ENCODE measurements at regions not wholly inside any gene's neighbourhood (a gene's known extent, or its start where the extent isn't known, plus 50 kb on each side); places are given as distances from the start of the nearest gene placed in this dataset.

- TF ChIP-seq CTCF (IDR thresholded peaks at IDR 0.05) (no peak), POLR2AphosphoS5 (IDR thresholded peaks at IDR 0.05) (no peak), POLR2A (IDR thresholded peaks at IDR 0.05) (no peak)
Observed at GRCh38 chr2:12041236-12041635, 294.8 kb downstream of the LPIN1 start.

Data from suprapubic skin (tissue), 4 donors.